ENCODE measurements at regions not wholly inside any gene's neighbourhood (a gene's known extent, or its start where the extent isn't known, plus 50 kb on each side); places are given as distances from the start of the nearest gene placed in this dataset.

- DNase-seq = no peak
Measured at GRCh38 chr2:16022548-16023240, 82.3 kb downstream of the MYCN start.

- DNase-seq = no peak
Measured at GRCh38 chr2:16021611-16022363, 81.4 kb downstream of the MYCN start.

- DNase-seq = no peak
Measured at GRCh38 chr2:16020389-16021008, 80.1 kb downstream of the MYCN start.

GRCh38 chr2:16019617-16020351 lies 79.4 kb downstream of the MYCN start:
- no peak for DNase-seq

GRCh38 chr2:16019060-16019480 lies 78.7 kb downstream of the MYCN start:
- no peak for DNase-seq

GRCh38 chr2:16018277-16019059 lies 78.1 kb downstream of the MYCN start:
- DNase-seq = no peak

GRCh38 chr2:16016282-16016681 lies 75.9 kb downstream of the MYCN start:
- DNase-seq = no peak

GRCh38 chr2:16015903-16016265 lies 75.5 kb downstream of the MYCN start:
- no peak for DNase-seq

- DNase-seq = no peak
Measured at GRCh38 chr2:16015210-16015902, 75.0 kb downstream of the MYCN start.

GRCh38 chr2:16014802-16015201 lies 74.5 kb downstream of the MYCN start:
- DNase-seq = no peak

- DNase-seq = no peak
Measured at GRCh38 chr2:16014041-16014787, 73.9 kb downstream of the MYCN start.

- no peak for DNase-seq
Measured at GRCh38 chr2:16013359-16013911, 73.1 kb downstream of the MYCN start.

GRCh38 chr2:16012626-16013358 lies 72.4 kb downstream of the MYCN start:
- no peak for DNase-seq

GRCh38 chr2:16012029-16012596 lies 71.8 kb downstream of the MYCN start:
- no peak for DNase-seq

- no peak for DNase-seq
Measured at GRCh38 chr2:16011621-16011960, 71.2 kb downstream of the MYCN start.

- no peak for DNase-seq
Measured at GRCh38 chr2:16010951-16011620, 70.7 kb downstream of the MYCN start.

- no peak for DNase-seq
Measured at GRCh38 chr2:16010011-16010410, 69.7 kb downstream of the MYCN start.

- DNase-seq = no peak
Measured at GRCh38 chr2:16009560-16009959, 69.2 kb downstream of the MYCN start.

- no peak for DNase-seq
Measured at GRCh38 chr2:16008856-16009255, 68.5 kb downstream of the MYCN start.
